ENCODE measurements at regions not wholly inside any gene's neighbourhood (a gene's known extent, or its start where the extent isn't known, plus 50 kb on each side); places are given as distances from the start of the nearest gene placed in this dataset.

DNA sequence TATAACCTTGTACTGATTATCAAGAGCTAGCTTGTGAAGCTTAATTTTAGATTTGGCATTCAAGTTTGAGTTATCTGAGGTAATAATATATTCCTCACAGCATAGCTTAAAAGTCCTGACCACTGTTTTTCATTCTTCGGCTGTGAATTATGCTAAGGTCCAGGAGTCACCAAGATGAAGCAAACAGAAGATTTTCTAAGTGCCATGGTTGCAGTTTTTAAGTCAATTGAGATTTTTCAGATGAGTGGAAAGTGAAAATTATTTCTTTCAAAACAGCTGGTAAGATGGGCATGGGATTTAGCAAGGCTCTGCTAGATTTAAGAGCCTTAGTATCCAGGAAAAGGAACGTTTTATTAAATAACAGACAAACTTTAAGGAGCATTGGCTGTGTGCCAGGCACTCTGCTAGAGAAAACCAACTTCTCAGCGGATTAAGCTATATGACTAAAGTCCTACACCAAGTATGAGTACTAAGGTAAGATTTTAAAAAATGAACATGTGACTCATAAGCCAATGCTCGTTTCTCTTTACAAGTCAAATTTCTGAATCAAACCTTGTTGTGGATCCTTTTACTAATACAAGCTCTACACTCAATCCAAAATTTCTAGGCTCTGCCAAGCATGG lies 149.9 kb upstream of the IL15 start:
- FAIRE-seq = no peak
- CTCF ChIA-PET (ENCODE audit: low intra/inter-chr PET ratio, low total read pairs) = no interaction called here

GRCh38 chr4:141497627-141498026 lies 138.8 kb upstream of the IL15 start:
- no peak overlapping the region for H3K4me3 ChIP-seq (replicated peaks in 1 of 3; ENCODE audit: insufficient read depth in 1 of 3, low read depth in 2 of 3, low read length in 3 of 3)
- H3K27ac ChIP-seq (ENCODE audit: extremely low read length, insufficient read depth, low read length) = no peak overlapping the region
- no peak overlapping the region for H3K4me2 ChIP-seq (ENCODE audit: low read depth, low read length)
- DNase-seq (ENCODE audit: low spot score) (no peak), ATAC-seq (no peak), FAIRE-seq (no peak)
- no TSS peak for BruUV-seq (replicated peaks)
- CTCF ChIA-PET (ENCODE audit: low intra/inter-chr PET ratio, low total read pairs) = no interaction called here
- POLR2A ChIA-PET = no interaction called here
- H3K79me2 ChIP-seq (ENCODE audit: insufficient read depth, low read length) = no peaks in the 10 kb centered on the region
- intact Hi-C loops (cut with micrococcal nuclease; ENCODE audit: unreplicated experiment) (no loop called here), in situ Hi-C loops (cut with HindIII; ENCODE audit: extremely low pct_ligation_motif_present, low pct_unique_long_range_greater_than_20kb) (no loop called here)
- H2AFZ ChIP-seq (ENCODE audit: low read length) = no peak overlapping the region
- no peaks in the 10 kb centered on the region for H3K36me3 ChIP-seq (replicated peaks in 1 of 2; ENCODE audit: control insufficient read depth in 1 of 2, insufficient read depth in 2 of 2, low read length in 2 of 2)
- no peaks in the 10 kb centered on the region for H3K27me3 ChIP-seq (ENCODE audit: control insufficient read depth in 1 of 2, insufficient read depth in 2 of 2, low read length in 2 of 2)
- H3K4me1 ChIP-seq (ENCODE audit: insufficient read depth, low read length) = no peaks in the 10 kb centered on the region
- no peak overlapping the region for H3K9ac ChIP-seq (ENCODE audit: insufficient read depth, low read depth, low read length)
- H4K20me1 ChIP-seq (ENCODE audit: insufficient read depth, low read length) = no peaks in the 10 kb centered on the region
- H3K9me3 ChIP-seq (ENCODE audit: low read length) = peaks cover 71% of the 10 kb centered on the region
- 36% methylated on average over 1 of the region's 1 CpG for WGBS (ENCODE audit: low lambda C conversion rate)
- TF ChIP-seq ZNF816 (CRISPR knock-in tag; IDR thresholded peaks at IDR 0.05; ENCODE audit: borderline replicate concordance) (no peak), KAT7 (CRISPR knock-in tag; IDR thresholded peaks at IDR 0.05; ENCODE audit: borderline replicate concordance) (no peak), HES4 (CRISPR knock-in tag; IDR thresholded peaks at IDR 0.05; ENCODE audit: borderline replicate concordance) (no peak), ZNF383 (CRISPR knock-in tag; IDR thresholded peaks at IDR 0.05; ENCODE audit: borderline replicate concordance) (no peak), MED13 (CRISPR knock-in tag; IDR thresholded peaks at IDR 0.05) (no peak), EED (CRISPR knock-in tag; IDR thresholded peaks at IDR 0.05) (no peak), PHF5A (CRISPR knock-in tag; IDR thresholded peaks at IDR 0.05; ENCODE audit: low read depth, unreplicated experiment) (no peak), FOXA1 (IDR thresholded peaks at IDR 0.05) (no peak), FOXA1 (CRISPR knock-in tag; IDR thresholded peaks at IDR 0.05) (no peak), HIC2 (CRISPR knock-in tag; IDR thresholded peaks at IDR 0.05; ENCODE audit: low read depth) (no peak), ZNF629 (CRISPR knock-in tag; conservative IDR thresholded peaks at IDR 0.05) (no peak)

More for the DNA sequence above, 149.9 kb upstream of the IL15 start:
- Histone ChIP-seq H3K79me2 (ENCODE audit: insufficient read depth, low read length) (no peaks in the 10 kb centered on the region), H3K9ac (ENCODE audit: insufficient read depth, low read depth, low read length) (no peak overlapping the region), H3K27me3 (ENCODE audit: control insufficient read depth in 1 of 2, insufficient read depth in 2 of 2, low read length in 2 of 2) (no peaks in the 10 kb centered on the region), H3K4me3 (replicated peaks in 1 of 3; ENCODE audit: insufficient read depth in 1 of 3, low read depth in 2 of 3, low read length in 3 of 3) (no peak overlapping the region), H2AFZ (ENCODE audit: low read length) (no peak overlapping the region), H3K4me1 (ENCODE audit: insufficient read depth, low read length) (no peaks in the 10 kb centered on the region), H3K9me3 (ENCODE audit: low read length) (peaks cover 44% of the 10 kb centered on the region), H3K27ac (ENCODE audit: extremely low read length, insufficient read depth, low read length) (no peak overlapping the region), H3K36me3 (replicated peaks in 1 of 2; ENCODE audit: control insufficient read depth in 1 of 2, insufficient read depth in 2 of 2, low read length in 2 of 2) (no peaks in the 10 kb centered on the region), H4K20me1 (ENCODE audit: insufficient read depth, low read length) (no peaks in the 10 kb centered on the region), H3K4me2 (ENCODE audit: low read depth, low read length) (no peak overlapping the region)
- no TSS peak for BruUV-seq (replicated peaks)
- POLR2A ChIA-PET = no interaction called here
- TF ChIP-seq POLR2AphosphoS5 (IDR thresholded peaks at IDR 0.05; ENCODE audit: low read depth, low read length) (no peak), PPARG (CRISPR knock-in tag; conservative IDR thresholded peaks at IDR 0.05) (no peak), PAX8 (CRISPR knock-in tag; IDR thresholded peaks at IDR 0.05; ENCODE audit: borderline replicate concordance) (no peak), ZNF441 (CRISPR knock-in tag; IDR thresholded peaks at IDR 0.05; ENCODE audit: borderline replicate concordance) (no peak), ZNF576 (CRISPR knock-in tag; IDR thresholded peaks at IDR 0.05) (no peak), ZNF530 (CRISPR knock-in tag; IDR thresholded peaks at IDR 0.05; ENCODE audit: low read depth) (no peak), KDM4B (CRISPR knock-in tag; IDR thresholded peaks at IDR 0.05) (no peak), ZNF589 (CRISPR knock-in tag; conservative IDR thresholded peaks at IDR 0.05) (no peak), ZNF138 (CRISPR knock-in tag; IDR thresholded peaks at IDR 0.05; ENCODE audit: low read depth) (no peak), ARNTL (CRISPR knock-in tag; IDR thresholded peaks at IDR 0.05) (no peak), SRY (CRISPR knock-in tag; IDR thresholded peaks at IDR 0.05) (no peak), FOXA1 (IDR thresholded peaks at IDR 0.05) (no peak), FOXA1 (CRISPR knock-in tag; IDR thresholded peaks at IDR 0.05) (no peak)
- TF ChIP-seq, protein P1, sequence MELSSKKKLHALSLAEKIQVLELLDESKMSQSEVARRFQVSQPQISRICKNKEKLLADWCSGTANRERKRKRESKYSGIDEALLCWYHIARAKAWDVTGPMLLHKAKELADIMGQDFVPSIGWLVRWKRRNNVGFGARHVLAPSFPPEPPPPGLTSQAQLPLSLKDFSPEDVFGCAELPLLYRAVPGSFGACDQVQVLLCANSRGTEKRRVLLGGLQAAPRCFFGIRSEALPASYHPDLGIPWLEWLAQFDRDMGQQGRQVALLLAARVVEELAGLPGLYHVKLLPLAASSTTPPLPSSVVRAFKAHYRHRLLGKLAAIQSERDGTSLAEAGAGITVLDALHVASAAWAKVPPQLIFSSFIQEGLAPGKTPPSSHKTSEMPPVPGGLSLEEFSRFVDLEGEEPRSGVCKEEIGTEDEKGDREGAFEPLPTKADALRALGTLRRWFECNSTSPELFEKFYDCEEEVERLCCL (CRISPR knock-in tag; IDR thresholded peaks at IDR 0.05; ENCODE audit: borderline replicate concordance) = no peak
- 15% methylated on average over 4 of the region's 4 CpGs for WGBS (ENCODE audit: low lambda C conversion rate)
- ATAC-seq (no peak), DNase-seq (ENCODE audit: low spot score) (no peak)
- intact Hi-C loops (cut with micrococcal nuclease; ENCODE audit: unreplicated experiment) = no loop called here
- in situ Hi-C loops (cut with HindIII; ENCODE audit: extremely low pct_ligation_motif_present, low pct_unique_long_range_greater_than_20kb) = no loop called here
